Inferior parietal cortex (tissue), 1 donor: ENCODE measurements at regions not wholly inside any gene's neighbourhood (a gene's known extent, or its start where the extent isn't known, plus 50 kb on each side); places are given as distances from the start of the nearest gene placed in this dataset.
"Not testable (repeated sequence)": the region's sequence is repeated elsewhere in the genome, so short reads cannot be mapped to it uniquely, and the experiment has no call there.

ENCODE experiments used
- DNase-seq: peaks from one replicate; pipeline ENCODE4 v3.0.0-alpha.2; 2016; ENCODE audit errors: extremely low spot score

GRCh38 chr6:20263059-20263458, 50.8 kb upstream of the MBOAT1 start:
- no peak for DNase-seq

DNA sequence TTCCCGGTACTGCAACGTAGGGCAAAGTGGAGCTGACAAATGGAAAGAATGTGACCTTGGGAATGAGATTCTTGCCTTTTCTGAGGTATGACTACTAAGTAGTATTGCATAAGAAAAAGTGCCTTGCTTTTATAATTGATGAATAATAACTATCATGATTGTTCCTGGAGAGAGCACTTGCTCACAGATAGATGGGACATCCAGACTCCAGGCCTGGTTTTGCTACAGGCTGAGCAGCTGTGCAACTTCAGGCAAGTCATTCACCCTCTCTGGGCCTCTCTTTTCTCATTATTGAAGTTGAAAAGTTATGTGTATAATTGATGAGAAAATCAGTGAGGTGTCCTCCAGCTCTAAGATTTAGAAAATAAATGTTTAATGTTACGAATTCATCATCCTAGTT, 53.6 kb upstream of the MBOAT1 start:
- DNase-seq: no peak

GRCh38 chr6:20266851-20267608, 54.8 kb upstream of the MBOAT1 start:
- no peak for DNase-seq

- DNase-seq: no peak
Measured at GRCh38 chr6:20269181-20269580, 56.9 kb upstream of the MBOAT1 start.

- no peak for DNase-seq
Measured at GRCh38 chr6:20271818-20272217, 59.5 kb upstream of the MBOAT1 start.

DNA sequence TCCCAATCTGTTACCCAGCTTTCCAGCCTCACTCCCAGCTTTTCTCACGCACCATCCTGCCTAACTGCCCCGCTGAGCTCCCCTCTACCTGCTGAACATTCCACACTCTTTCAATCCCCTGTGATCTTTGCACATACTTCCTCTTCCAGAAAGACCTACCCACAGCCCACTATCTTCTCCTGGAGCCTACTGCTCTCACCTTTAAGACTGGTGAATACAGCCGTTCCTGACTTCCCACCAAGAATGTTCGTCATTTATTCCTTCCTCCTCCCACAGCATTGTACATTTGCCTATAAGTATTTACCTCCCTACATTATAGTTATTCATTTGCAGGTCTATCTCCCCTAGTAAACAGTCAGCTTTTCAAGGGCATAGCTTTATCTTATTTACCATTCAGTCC, 61.9 kb upstream of the MBOAT1 start:
- no peak for DNase-seq

DNA sequence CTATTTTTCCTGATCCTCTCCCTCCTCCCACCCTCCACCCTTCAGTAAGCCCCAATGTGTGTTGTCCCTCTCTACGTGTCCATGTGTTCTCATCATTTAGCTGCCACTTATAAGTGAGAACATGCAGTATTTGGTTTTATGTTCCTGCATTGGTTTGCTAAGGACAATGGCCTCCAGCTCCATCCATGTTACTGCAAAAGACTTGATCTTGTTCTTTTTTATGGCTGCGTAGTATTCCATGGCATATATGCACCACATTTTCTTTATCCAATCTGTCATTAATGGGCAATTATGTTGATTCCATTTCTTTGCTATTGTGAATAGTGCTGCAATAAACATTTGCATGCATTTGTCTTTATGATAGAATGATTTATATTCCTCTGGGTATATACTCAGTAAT, 63.6 kb upstream of the MBOAT1 start:
- DNase-seq: not testable (repeated sequence)

DNA sequence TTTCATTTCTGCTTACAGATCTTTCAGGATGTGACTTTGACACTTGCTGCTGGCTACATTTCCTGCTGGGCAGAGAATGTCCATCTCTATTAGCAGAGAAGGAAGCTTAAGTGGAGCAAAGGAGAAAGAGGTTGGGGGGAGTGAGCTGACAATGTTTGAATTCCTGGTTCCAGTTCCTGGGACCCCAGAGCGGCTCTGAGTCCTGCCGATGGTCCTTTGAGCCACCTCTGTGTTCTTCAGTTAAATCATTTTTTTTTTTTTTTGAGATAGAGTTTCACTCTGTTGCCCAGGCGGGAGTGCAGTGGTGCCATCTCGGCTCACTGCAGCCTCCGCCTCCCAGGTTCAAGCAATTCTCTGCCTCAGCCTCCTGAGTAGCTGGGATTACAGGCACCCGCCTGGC, 65.5 kb upstream of the MBOAT1 start:
- DNase-seq: not testable (repeated sequence)

- DNase-seq: no peak
Measured at GRCh38 chr6:20279051-20279450, 66.8 kb upstream of the MBOAT1 start.

- no peak for DNase-seq
Measured at GRCh38 chr6:20279608-20280287, 67.5 kb upstream of the MBOAT1 start.

GRCh38 chr6:20280288-20280621, 68.0 kb upstream of the MBOAT1 start:
- DNase-seq: no peak

DNA sequence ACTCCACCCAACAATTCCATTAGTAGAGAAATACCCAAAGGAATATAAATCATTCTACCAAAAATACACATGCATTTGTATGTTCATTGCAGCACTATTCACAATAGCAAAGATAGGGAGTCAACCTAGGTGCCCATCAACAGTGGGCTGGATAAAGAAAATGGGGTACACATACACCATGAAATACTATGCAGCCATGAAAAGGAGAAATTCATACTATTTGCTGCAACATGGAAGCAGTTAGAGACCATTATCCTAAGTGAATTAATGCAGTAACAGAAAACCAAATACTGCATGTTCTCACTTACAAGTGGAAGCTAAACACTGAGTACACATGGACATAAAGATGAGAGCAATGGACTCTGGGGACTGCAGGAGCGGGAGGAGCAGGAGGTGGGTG, 72.4 kb upstream of the MBOAT1 start:
- DNase-seq: no peak

GRCh38 chr6:20286968-20287565, 74.8 kb upstream of the MBOAT1 start:
- no peak for DNase-seq

DNA sequence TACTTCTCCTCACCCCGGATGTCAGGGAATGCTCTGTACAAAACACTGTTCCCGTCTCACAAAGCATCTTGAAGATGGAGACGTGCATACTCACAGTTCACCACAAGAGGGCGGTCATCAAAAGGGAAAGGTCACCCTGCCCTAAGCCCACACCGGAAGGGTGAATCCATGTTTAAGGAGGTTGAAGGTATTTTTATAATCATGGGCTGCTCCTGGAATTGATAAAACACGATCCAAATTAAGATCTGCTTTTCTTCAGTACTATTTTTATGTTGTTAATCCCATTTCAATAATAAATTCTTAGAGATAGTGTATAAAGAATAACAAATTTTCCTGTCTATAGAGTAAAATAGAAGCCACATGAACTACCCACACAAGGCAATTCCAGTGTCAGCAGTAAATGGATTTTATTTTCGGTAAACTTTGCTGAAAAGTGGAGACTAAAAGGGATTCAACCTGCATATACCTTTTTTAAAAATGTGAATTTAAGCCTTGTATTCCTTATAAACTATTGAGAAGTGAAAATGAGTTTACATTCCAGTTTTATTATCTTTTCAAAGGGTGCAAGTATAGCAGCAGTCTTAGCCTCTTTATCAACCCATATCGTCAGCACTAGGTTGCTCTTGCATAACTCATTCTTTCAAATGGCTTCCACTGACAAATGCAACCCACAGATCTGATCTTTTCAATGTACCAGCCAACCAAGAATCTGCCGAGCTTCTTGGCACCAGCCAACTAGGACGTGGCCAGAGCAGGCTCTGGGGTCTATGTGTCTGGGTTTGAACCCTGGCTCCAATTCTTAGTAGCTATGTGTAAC, 79.7 kb upstream of the MBOAT1 start:
- peak; percentile 91 for DNase-seq

DNA sequence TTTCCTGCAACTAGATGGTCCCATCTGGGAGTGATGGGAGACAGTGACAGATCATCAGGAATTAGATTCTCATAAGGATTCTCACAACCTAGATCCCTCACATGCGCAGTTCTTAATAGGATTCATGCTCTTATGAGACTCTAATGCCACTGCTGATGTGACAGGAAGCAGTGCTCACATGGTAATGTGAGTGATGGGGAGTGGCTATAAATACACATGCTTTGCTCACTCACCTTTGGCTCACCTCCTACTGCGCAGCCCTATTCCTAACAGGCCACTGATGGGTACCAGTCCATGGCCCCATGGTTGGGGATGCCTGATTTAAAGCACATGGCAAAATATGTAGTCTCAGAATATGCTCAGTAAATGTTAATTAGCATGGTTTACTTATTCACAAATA, 80.6 kb upstream of the MBOAT1 start:
- DNase-seq: no peak

DNA sequence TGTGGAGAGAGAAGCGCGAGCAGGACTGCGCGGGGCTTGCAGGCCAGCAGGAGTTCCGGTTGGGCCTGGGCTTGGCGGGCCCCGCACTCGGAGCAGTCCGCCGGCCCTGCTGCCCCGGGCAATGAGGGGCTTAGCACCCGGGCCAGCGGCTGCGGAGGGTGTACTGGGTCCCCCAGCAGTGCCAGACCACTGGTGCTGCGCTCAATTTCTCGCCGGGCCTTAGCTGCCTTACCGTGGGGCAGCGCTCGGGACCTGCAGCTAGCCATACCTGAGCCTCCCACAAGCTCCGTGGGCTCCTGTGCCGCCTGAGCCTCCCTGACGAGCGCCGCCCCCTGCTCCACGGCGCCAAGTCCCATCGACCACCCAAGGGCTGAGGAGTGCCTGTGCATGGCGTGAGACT, 89.0 kb upstream of the MBOAT1 start:
- no peak for DNase-seq

- DNase-seq: no peak
Measured at GRCh38 chr6:20302168-20302567, 89.9 kb upstream of the MBOAT1 start.

DNA sequence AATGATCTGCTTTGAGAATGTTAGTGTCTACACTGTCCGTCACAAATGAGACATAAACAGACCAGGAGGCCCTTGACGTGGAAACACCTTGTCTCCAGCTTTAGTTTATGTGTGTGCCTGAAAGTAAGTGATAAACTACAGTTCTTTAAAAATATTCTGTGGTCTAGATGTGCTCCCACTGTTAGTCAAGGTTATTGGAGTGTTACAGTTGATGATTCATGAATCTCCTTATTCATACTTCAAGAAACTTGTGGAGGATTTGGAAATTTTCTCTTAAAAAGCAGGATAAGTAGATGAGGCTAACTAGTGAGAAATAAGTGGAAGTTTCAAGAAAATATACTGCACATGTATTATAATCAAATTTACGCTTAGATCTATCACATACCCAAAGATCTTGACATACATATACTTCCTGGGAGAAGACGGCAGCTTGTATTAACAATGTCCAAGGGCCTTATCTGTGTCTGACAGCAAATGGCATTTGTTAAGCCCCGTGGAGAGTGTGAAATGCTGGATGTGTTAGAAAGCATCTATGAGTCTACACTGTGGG, 90.5 kb upstream of the MBOAT1 start:
- DNase-seq: peak; percentile 5

DNA sequence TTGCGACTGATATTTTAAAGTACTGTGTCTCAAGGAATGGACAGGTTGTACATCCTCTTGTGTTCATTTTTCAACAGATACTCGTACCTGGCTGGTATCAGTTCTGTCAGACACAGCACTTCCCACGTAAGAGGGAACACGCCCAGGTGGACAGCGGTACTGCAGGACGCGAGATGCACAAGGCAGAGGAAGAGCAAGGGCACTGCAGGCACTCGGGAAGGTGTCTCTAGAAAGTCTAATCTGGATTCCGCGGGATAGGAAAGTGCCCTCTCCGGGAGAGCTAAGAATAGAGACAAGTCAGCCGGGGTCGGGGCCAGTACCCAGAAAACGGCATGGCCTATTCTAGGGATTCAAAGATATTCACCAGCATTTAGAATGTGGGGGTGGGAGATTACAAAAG, 94.2 kb upstream of the MBOAT1 start:
- no peak for DNase-seq

- DNase-seq: no peak
Measured at GRCh38 chr6:20309186-20309585, 92.5 kb upstream of the E2F3 start.

- no peak for DNase-seq
Measured at GRCh38 chr6:20310185-20310584, 91.5 kb upstream of the E2F3 start.

DNA sequence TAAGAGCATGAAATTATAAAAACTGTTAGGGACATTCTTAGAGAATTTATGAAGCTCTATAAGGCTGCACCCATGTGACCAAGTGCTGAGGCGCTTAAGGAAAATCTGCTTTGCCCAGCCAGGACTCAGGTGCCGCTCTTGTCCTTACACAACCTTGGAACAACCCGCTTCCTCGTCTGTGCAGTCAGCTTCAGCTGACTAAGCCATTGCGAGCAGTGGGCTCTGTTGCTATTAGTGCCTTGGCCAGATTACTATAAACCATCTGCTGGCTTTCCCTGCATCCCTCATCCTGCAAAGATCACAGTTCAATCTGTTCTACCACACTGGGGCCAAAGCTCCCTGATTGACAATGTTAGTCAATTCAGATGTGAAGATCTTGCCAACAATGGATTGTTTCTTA, 89.1 kb upstream of the E2F3 start:
- DNase-seq: no peak
